ENCODE measurements at regions not wholly inside any gene's neighbourhood (a gene's known extent, or its start where the extent isn't known, plus 50 kb on each side); places are given as distances from the start of the nearest gene placed in this dataset.
"Not testable (repeated sequence)": the region's sequence is repeated elsewhere in the genome, so short reads cannot be mapped to it uniquely, and the experiment has no call there.

DNA sequence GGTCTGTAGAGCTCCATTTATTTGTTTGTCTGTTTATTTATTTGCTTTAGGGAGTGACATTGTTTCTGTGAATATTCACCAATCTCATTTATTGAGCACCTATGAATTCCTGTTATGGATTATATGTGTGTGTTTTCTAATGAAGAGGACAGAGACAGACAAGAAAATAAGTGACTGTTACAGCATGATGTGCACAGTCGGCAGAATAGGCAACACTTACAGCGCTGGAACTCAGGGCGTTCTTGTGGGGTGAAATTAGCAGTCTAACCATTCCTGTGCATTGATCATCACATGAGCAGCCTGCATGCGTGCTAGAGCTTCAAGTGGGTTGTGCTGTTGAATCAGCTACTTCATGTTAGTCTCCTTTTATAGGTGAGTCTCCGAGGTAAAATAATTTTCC lies 960.7 kb downstream of the SLC4A3 start:
- Mint-ChIP-seq H3K27ac (no peak overlapping the region), H3K4me3 (no peak overlapping the region), H3K36me3 (no peaks in the 10 kb centered on the region), H3K9me3 (no peaks in the 10 kb centered on the region), H3K4me1 (ENCODE audit: unreplicated experiment) (peaks cover 16% of the 10 kb centered on the region), H3K27me3 (peaks cover 15% of the 10 kb centered on the region)
- TF ChIP-seq, protein P1, sequence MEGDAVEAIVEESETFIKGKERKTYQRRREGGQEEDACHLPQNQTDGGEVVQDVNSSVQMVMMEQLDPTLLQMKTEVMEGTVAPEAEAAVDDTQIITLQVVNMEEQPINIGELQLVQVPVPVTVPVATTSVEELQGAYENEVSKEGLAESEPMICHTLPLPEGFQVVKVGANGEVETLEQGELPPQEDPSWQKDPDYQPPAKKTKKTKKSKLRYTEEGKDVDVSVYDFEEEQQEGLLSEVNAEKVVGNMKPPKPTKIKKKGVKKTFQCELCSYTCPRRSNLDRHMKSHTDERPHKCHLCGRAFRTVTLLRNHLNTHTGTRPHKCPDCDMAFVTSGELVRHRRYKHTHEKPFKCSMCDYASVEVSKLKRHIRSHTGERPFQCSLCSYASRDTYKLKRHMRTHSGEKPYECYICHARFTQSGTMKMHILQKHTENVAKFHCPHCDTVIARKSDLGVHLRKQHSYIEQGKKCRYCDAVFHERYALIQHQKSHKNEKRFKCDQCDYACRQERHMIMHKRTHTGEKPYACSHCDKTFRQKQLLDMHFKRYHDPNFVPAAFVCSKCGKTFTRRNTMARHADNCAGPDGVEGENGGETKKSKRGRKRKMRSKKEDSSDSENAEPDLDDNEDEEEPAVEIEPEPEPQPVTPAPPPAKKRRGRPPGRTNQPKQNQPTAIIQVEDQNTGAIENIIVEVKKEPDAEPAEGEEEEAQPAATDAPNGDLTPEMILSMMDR (conservative IDR thresholded peaks at IDR 0.05), result no peak
- DNase-seq (ENCODE audit: extremely low spot score, unreplicated experiment), result no peak

DNA sequence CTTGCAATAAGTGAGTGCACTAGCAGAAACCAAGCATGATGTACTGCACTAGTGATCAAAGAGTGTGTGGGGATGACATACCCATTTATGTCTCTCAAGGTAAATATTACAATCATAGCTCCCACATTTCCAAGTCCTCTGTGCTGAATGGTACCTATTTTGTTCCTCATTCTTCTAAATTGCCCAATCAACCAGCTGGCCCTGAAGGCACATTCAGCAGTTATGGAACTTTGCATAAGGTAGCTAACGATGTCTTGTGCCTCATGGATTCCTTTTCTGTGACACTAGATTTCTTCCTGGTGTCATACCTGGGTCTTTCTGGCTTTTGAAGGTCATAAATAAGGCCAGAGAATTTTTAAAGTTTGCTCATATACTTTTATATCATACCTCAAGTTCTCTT lies 963.0 kb downstream of the SLC4A3 start:
- H3K36me3 Mint-ChIP-seq, result no peaks in the 10 kb centered on the region
- TF ChIP-seq, protein P1 (conservative IDR thresholded peaks at IDR 0.05), result no peak
- H3K4me1 Mint-ChIP-seq (ENCODE audit: unreplicated experiment), result peaks cover 16% of the 10 kb centered on the region
- H3K4me3 Mint-ChIP-seq, result no peak overlapping the region
- no peak overlapping the region for H3K27ac Mint-ChIP-seq
- H3K27me3 Mint-ChIP-seq, result peaks cover 9% of the 10 kb centered on the region
- DNase-seq (ENCODE audit: extremely low spot score, unreplicated experiment), result no peak
- no peaks in the 10 kb centered on the region for H3K9me3 Mint-ChIP-seq

DNA sequence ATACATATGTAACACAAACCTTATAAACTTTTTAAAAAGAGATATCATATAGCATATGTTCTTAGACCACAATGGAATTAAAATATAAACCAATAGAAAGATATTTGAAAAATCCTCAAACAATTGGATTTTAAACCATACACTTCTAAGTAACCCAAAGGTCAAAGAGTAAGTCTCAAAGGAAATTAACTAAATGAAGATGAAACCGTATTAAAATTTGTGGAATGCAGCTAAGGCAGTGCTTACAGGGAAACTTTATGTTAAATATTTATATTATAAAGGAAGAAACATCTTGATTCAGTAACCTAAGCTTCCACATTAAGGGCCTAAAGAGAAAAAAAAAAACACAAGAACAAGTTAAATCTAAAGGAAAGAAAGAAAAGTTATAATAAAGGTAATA lies 966.1 kb downstream of the SLC4A3 start:
- Mint-ChIP-seq H3K36me3 (no peaks in the 10 kb centered on the region), H3K9me3 (no peaks in the 10 kb centered on the region), H3K4me3 (no peak overlapping the region), H3K27ac (no peak overlapping the region), H3K4me1 (ENCODE audit: unreplicated experiment) (peaks cover 3% of the 10 kb centered on the region), H3K27me3 (no peaks in the 10 kb centered on the region)
- TF ChIP-seq, protein P1 (conservative IDR thresholded peaks at IDR 0.05), result no peak
- no peak for DNase-seq (ENCODE audit: extremely low spot score, unreplicated experiment)

DNA sequence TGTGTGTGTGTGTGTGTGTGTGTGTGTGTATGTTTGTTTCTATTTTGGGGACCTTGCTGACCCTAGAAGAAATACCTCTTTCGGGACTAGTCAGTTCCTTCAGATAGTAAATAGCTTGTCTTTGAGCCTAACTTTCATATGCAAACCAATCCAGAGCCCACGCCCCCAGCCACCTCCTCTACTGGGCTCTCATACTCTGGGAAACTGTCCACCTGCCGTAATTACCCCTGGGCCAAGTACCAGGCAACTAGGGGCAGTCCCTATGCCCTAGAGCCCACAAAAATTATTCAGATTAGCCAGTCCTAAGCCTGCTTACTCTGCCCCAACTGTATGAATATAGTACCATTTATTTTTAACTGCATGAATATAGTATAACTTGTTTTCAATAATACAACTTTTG lies 970.4 kb downstream of the EPHA4 start:
- no peak for DNase-seq (ENCODE audit: extremely low spot score, unreplicated experiment)
- no peak overlapping the region for H3K4me3 Mint-ChIP-seq
- no peaks in the 10 kb centered on the region for H3K4me1 Mint-ChIP-seq (ENCODE audit: unreplicated experiment)

DNA sequence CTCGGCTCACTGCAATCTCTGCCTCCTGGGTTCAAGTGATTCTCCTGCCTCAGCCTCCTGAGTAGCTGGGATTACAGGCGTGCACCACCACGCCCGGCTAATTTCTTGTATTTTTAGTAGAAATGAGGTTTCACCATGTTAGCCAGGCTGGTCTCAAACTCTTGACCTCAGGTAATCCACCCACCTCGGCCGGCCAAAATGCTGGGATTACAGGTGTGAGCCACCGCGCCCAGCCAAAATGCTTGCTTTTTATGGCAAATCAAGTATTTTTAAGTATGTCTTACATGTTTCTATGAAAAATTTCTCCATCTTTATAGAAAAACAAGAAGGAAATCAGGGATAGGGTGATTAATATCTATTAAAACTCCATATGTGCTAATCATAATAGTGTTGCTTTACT lies 959.1 kb downstream of the EPHA4 start:
- H3K9me3 Mint-ChIP-seq; H3K27me3 Mint-ChIP-seq; H3K4me1 Mint-ChIP-seq (ENCODE audit: unreplicated experiment); H3K4me3 Mint-ChIP-seq; H3K36me3 Mint-ChIP-seq; H3K27ac Mint-ChIP-seq; DNase-seq (ENCODE audit: extremely low spot score, unreplicated experiment): not testable (repeated sequence)

More for the DNA sequence above, 970.4 kb downstream of the EPHA4 start:
- H3K27ac Mint-ChIP-seq, result no peak overlapping the region
- H3K36me3 Mint-ChIP-seq, result no peaks in the 10 kb centered on the region
- H3K9me3 Mint-ChIP-seq, result no peaks in the 10 kb centered on the region
- TF ChIP-seq, protein P1 (conservative IDR thresholded peaks at IDR 0.05), result no peak
- no peaks in the 10 kb centered on the region for H3K27me3 Mint-ChIP-seq

DNA sequence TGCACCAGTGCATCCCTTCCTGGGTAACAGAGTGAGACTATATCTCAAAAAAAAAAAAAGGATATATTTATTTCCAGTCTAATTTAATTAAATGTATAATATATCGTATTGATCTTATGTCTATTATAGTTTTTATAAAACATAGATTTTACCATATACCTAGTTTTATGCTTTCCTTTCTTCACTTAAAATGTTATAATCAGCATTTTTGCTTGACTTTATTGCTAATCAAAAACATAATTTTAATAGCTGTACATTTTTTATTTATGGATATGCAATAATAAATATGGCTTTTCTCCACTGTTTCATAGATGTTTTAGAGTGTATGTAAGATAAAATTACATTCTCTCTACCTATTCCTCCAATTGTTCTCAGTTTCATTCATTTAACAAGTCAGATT lies 958.0 kb downstream of the EPHA4 start:
- no peaks in the 10 kb centered on the region for H3K36me3 Mint-ChIP-seq
- TF ChIP-seq, protein P1 (conservative IDR thresholded peaks at IDR 0.05), result no peak
- no peaks in the 10 kb centered on the region for H3K27me3 Mint-ChIP-seq
- H3K9me3 Mint-ChIP-seq, result no peaks in the 10 kb centered on the region
- no peak overlapping the region for H3K4me3 Mint-ChIP-seq
- no peak overlapping the region for H3K27ac Mint-ChIP-seq
- H3K4me1 Mint-ChIP-seq (ENCODE audit: unreplicated experiment), result peaks cover 3% of the 10 kb centered on the region
- DNase-seq (ENCODE audit: extremely low spot score, unreplicated experiment), result no peak
